GM12892 (cell line): ENCODE measurements at regions not wholly inside any gene's neighbourhood (a gene's known extent, or its start where the extent isn't known, plus 50 kb on each side); places are given as distances from the start of the nearest gene placed in this dataset.
"Not testable (repeated sequence)": the region's sequence is repeated elsewhere in the genome, so short reads cannot be mapped to it uniquely, and the experiment has no call there.

Experiments
- DNase-seq: peaks from one replicate; pipeline ENCODE4 v3.0.0; 2011; ENCODE audit not compliant: insufficient read length
- FAIRE-seq: peaks from 2 replicates; lab custom pipeline; 2011; peaks lifted over from hg19 to GRCh38; lab: Jason Lieb, UNC
- POLR2A ChIP-seq: IDR thresholded peaks from 2 replicates; pipeline ENCODE4 v1.6.1; 2011; ENCODE audit warnings: low read depth, low read length, control low read depth
- POLR2AphosphoS5 ChIP-seq: IDR thresholded peaks from 2 replicates; pipeline ENCODE4 v1.6.1; 2011; ENCODE audit warnings: low read depth, low read length, control low read depth
- TAF1 ChIP-seq: IDR thresholded peaks from 2 replicates; pipeline ENCODE4 v1.6.1; 2011; ENCODE audit warnings: low read depth, mild to moderate bottlenecking, control low read depth, low read length, borderline replicate concordance

DNA sequence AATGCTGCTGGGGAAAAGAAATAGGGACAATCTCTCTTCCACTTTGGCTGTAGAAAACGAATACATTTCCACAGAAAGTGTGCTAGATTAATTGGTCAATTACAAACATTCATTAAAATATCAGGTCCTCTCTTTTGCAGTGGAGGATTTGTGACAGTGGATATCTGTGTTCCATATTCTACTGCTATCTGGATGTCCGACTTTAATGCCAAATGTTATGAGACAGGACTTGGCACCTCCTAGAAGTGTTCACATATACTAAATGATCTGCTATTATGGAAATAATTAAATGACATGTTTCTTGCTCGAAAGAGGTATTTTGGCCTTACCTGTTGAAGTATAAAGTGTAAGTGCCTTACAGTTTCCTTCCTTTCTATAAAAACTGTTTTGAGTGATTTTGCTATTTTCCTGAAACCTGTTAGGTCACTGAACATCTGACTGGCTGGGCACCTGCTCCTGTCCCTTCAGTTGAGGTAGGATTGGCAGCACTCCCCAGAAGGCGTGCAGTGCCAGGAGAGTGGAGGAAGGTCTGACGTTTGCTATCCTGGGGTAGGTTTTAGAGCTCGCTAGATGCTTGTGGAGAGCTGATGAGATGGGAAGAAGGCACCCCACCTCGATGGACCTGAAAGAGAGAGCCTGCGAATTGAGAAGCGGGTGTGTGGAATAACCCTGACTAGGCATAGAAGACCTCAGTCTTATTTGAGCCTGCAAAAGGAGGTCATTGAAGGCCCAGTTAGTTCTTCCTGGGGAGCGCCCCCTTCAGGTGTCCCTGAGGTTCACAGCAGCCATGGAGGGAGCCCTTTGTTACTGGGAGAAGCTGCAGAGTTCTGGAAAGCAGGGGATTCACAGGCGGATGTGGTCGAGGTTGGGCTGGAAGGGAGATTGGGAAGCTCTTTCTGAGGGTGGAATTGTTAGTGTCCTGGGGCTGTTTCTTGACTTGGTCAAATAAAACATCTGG, 159.4 kb upstream of the ZNF267 start:
- no peak for DNase-seq
- FAIRE-seq: no peak
- no peak for TF ChIP-seq TAF1
- no peak for TF ChIP-seq POLR2A
- TF ChIP-seq POLR2AphosphoS5: no peak; the same call in 1 of the 2 replicates

DNA sequence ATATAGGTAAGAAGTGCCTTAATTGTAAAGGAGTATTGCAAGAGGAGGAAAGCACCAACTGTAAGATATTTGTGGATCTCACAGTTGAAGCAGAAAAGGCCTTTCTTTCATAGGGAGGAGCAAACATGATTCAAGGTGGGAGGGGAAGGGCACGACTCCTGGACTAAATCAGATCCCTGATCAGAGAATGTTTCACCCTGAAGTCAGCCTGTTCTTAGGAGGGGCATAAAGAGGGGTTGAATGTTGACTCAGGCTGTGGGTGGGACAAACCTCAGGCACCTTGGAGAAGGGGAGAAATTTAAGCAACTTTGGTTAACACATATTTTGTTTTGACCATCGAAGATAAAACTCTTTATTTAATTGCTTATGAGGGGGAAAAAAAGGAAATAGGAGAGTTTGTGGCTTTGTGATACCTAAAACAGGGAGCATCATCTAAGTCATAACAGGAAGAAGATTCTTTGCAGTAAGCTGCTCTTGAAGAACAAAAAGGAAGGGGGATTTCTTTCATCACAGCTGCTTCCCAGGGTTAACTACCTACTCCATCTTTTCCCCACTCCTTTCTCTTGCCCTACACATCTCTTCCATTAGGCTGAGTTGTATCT, 158.6 kb upstream of the ZNF267 start:
- peak; percentile 51 for FAIRE-seq
- DNase-seq: no peak
- TF ChIP-seq POLR2AphosphoS5 (no peak), POLR2A (no peak), TAF1 (no peak)

DNA sequence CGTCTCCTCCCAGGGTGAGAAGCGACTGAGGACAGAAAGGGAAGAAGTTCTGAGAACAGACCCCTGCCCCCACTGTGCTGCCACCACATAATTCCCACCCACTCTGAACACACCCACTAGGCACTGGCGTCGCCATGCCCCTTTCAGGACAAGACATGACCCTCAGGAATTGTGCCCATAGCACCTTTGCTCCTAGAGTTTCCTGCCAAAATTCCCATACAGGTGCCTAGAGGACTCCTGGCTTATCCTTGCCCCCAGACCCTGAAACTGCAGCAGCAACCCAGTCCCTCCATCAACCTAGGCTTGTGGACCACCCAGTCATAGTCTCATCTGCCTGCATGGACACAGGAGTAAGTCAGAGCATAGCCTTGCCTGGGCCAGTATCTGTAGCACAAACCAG, 157.7 kb upstream of the ZNF267 start:
- no peak for FAIRE-seq
- TF ChIP-seq POLR2AphosphoS5 (peak; percentile 81), POLR2A (no peak)
- DNase-seq: no peak

DNA sequence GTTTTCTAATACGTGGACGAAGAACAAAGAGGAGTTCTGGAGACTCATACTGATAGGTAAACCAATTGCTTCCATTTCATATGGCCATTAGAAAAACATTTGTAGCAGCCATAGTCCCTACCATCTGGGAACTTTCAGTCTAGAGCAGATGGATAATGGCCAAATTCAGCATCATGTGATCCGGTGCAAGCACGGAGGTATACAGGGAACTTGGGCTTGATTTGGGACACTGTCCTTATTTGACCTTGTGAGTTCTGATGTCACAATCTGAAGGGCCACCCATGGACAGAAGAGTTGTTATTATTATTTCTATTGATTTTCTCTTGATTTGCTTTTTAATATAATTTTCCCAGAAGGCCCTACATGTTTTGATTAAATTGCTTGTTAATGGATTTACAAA, 154.6 kb upstream of the ZNF267 start:
- FAIRE-seq: no peak
- no peak for DNase-seq
- TF ChIP-seq POLR2AphosphoS5: no peak
- TF ChIP-seq POLR2A: no peak
- TF ChIP-seq TAF1: no peak

DNA sequence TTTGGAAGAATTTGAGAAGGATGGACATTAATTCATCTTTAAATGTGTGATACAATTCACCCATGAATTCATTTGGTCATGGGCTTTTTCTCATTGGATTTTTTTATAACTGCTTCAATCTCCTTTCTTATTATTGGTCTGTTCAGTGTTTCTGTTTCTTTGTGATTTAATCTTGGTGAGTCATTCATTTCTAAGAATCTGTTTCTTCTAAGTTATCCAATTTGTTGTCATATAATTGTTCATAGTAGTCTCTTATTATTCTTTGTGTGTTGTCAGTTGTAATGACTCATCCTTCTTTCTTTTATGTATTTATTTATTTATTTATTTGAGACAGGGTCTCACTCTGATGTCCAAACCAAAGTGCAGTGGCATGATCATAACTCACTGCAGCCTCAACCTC, 146.1 kb upstream of the ZNF267 start:
- no peak for FAIRE-seq
- TF ChIP-seq TAF1 (no peak), POLR2AphosphoS5 (no peak), POLR2A (no peak)
- DNase-seq: no peak

DNA sequence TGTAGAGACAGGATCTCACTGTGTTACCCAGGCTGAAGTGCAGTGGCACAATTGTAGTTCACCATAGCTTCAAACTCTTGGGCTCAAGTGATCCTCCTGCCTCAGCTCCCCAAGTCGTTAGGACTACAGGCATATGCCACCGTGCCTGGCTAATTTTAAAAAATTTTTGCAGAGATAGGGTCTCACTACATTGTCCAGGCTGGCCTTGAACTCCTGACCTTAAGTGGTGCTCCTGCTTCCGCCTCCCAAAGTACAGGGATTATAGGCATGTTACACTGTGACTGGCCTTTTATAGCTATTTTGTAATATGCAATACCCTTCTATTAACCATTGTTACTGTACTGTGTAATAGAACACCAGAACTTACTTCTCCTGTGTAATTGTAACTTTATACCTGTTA, 139.3 kb upstream of the ZNF267 start:
- FAIRE-seq: no peak
- TF ChIP-seq POLR2AphosphoS5: no peak
- no peak for TF ChIP-seq POLR2A
- no peak for TF ChIP-seq TAF1
- no peak for DNase-seq

DNA sequence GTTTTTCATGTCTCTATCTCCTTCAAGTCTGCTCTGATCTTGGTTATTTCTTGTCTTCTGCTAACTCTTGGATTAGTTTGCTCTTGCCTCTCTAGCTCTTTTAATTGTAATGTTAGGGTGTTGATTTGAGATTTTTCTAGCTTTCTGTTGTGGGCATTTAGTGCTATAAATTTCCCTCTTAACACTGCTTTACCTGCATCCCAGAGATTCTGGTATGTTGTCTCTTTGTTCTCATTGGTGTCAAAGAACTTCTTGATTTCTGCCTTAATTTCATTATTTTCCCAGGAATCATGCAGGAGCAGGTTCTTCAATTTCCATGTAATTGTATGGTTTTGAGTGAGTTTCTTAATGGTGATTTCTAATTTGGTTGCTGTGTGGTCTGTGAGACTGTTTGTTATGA, 128.5 kb upstream of the ZNF267 start:
- not testable (repeated sequence) for FAIRE-seq

DNA sequence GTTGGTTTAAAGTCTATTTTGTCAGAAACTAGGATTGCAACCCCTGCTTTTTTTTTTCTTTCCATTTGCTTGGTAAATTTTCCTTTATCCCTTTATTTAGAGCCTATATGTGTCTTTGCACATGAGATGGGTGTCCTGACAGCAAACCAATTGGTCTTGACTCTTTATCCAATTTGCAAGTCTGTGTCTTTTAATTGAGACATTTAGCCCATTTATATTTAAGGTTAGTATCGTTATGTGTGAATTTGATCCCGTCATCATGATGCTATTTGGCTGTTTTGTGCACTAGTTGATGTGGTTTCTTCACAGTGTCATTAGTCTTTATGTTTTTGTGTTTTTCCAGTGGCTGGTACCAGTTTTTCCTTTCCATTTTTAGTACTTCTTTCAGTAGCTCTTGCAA, 127.7 kb upstream of the ZNF267 start:
- no peak for TF ChIP-seq POLR2A
- no peak for TF ChIP-seq TAF1
- no peak for TF ChIP-seq POLR2AphosphoS5
- no peak for FAIRE-seq
- no peak for DNase-seq

More for the DNA sequence above, 128.5 kb upstream of the ZNF267 start:
- not testable (repeated sequence) for DNase-seq

DNA sequence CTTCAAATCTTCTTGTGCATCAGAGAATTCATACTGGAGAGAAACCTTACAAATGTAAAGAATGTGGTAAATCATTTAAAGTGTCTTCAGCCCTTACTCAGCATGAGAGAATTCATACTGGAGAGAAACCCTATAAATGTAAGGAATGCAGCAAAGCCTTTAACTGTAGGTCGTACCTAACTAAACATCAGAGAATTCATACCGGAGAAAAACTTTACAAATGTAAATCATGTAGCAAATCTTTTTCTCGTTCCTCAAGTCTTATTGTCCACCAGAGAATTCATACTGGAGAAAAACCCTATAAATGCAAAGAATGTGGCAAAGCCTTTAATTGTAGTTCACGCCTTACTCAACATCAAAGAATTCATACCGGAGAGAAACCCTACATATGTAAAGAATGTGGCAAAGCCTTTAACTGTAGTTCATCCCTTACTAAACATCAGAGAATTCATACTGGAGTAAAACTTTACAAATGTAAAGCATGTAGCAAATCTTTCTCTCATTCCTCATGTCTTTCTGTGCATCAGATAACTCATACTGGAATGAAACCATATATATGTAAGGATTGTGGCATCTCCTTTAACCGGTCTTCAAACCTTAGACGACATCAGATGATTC, 118.5 kb upstream of the ZNF267 start:
- TF ChIP-seq POLR2AphosphoS5 (no peak), POLR2A (no peak), TAF1 (no peak)
- DNase-seq: no peak
- no peak for FAIRE-seq

DNA sequence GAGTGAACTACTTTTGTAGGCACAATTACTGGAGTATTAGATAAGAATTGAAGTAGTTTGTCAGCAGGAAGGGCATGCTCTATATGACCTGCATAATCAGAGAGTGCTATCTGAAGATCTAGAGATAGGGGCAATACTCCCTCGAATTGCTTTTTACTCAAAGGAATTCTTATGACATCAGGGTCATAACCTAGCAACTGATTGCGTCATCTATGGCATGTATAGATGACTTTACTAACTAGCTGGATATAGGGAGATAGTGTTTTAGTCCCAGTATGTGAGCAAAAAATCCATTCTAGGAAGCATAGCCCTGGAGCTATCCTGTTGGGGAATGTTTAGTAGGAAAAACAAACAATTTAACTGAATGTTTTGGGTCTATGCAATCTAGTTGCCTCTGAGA, 109.5 kb upstream of the ZNF267 start:
- no peak for FAIRE-seq
- no peak for DNase-seq
- TF ChIP-seq POLR2A: no peak
- TF ChIP-seq TAF1: no peak
- TF ChIP-seq POLR2AphosphoS5: no peak

DNA sequence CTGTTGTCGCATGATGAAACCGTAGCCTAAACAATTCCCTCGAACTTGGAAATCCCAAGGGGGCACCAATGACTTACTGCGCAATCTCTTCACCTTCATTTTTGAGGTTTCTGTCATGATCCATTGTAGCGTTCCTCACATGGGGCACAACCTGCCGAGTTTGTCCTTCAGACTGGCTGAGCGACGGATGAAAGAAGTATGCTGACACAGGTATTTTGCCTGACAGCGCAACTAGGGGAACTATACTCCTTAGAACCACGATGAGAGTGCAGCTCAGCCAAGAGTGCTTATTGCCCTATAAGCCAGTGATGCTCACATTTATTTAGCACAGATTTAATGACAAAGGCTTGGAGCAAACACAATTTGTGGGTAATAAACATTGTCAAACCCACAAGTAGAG, 106.3 kb upstream of the ZNF267 start:
- DNase-seq (no peak), FAIRE-seq (no peak)
- no peak for TF ChIP-seq POLR2AphosphoS5
- no peak for TF ChIP-seq TAF1
- no peak for TF ChIP-seq POLR2A
